ENCODE measurements at regions not wholly inside any gene's neighbourhood (a gene's known extent, or its start where the extent isn't known, plus 50 kb on each side); places are given as distances from the start of the nearest gene placed in this dataset.

- TF ChIP-seq CTCF (IDR thresholded peaks at IDR 0.05) (no peak), POLR2A (IDR thresholded peaks at IDR 0.05) (no peak)
Observed at GRCh38 chr9:30925126-30925525, 1459.3 kb upstream of the ACO1 start.

All from testis (tissue), 2 donors.